ENCODE measurements at regions not wholly inside any gene's neighbourhood (a gene's known extent, or its start where the extent isn't known, plus 50 kb on each side); places are given as distances from the start of the nearest gene placed in this dataset.

GRCh38 chr4:130146773-130147172 is 1050.8 kb downstream of the C4orf33 start (continued):
- TF ChIP-seq, protein P1, sequence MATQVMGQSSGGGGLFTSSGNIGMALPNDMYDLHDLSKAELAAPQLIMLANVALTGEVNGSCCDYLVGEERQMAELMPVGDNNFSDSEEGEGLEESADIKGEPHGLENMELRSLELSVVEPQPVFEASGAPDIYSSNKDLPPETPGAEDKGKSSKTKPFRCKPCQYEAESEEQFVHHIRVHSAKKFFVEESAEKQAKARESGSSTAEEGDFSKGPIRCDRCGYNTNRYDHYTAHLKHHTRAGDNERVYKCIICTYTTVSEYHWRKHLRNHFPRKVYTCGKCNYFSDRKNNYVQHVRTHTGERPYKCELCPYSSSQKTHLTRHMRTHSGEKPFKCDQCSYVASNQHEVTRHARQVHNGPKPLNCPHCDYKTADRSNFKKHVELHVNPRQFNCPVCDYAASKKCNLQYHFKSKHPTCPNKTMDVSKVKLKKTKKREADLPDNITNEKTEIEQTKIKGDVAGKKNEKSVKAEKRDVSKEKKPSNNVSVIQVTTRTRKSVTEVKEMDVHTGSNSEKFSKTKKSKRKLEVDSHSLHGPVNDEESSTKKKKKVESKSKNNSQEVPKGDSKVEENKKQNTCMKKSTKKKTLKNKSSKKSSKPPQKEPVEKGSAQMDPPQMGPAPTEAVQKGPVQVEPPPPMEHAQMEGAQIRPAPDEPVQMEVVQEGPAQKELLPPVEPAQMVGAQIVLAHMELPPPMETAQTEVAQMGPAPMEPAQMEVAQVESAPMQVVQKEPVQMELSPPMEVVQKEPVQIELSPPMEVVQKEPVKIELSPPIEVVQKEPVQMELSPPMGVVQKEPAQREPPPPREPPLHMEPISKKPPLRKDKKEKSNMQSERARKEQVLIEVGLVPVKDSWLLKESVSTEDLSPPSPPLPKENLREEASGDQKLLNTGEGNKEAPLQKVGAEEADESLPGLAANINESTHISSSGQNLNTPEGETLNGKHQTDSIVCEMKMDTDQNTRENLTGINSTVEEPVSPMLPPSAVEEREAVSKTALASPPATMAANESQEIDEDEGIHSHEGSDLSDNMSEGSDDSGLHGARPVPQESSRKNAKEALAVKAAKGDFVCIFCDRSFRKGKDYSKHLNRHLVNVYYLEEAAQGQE (IDR thresholded peaks at IDR 0.05) = no peak
- no peak for TF ChIP-seq FOXA2 (IDR thresholded peaks at IDR 0.05)

GRCh38 chr4:130147641-130148040 is 1051.7 kb downstream of the C4orf33 start:
- Histone ChIP-seq H3K9me3 (ENCODE audit: control insufficient read depth in 4 of 4, low read length in 3 of 4) (no peaks in the 10 kb centered on the region), H3K4me3 (ENCODE audit: low read depth in 1 of 3, low read length in 3 of 3) (no peak overlapping the region), H3K27me3 (ENCODE audit: control insufficient read depth in 4 of 4, insufficient read depth in 4 of 4, low read length in 3 of 4) (no peaks in the 10 kb centered on the region), H3K9ac (ENCODE audit: low read depth in 1 of 2, low read length in 2 of 2) (no peak overlapping the region), H3K27ac (ENCODE audit: low read depth in 1 of 2, low read length in 2 of 2) (no peak overlapping the region), H3K36me3 (ENCODE audit: control insufficient read depth in 4 of 4, insufficient read depth in 3 of 4, low read depth in 1 of 4, low read length in 3 of 4) (no peaks in the 10 kb centered on the region), H3K4me1 (ENCODE audit: control insufficient read depth in 4 of 4, insufficient read depth in 4 of 4, low read length in 3 of 4) (no peaks in the 10 kb centered on the region)
- WGBS = 78% methylated on average over 2 of the region's 2 CpGs
- TF ChIP-seq JUND (IDR thresholded peaks at IDR 0.05) (no peak), NR2F2 (IDR thresholded peaks at IDR 0.05) (no peak), HNF4G (IDR thresholded peaks at IDR 0.05) (no peak), SP1 (IDR thresholded peaks at IDR 0.05) (no peak), TAF1 (conservative IDR thresholded peaks at IDR 0.05) (no peak), FOXA1 (IDR thresholded peaks at IDR 0.05) (no peak)
- no peak for DNase-seq (ENCODE audit: low spot score)

GRCh38 chr4:130154901-130155300 is 1058.9 kb downstream of the C4orf33 start:
- no peak for DNase-seq (ENCODE audit: low spot score)
- Histone ChIP-seq H3K27me3 (ENCODE audit: control insufficient read depth in 4 of 4, insufficient read depth in 4 of 4, low read length in 3 of 4) (no peaks in the 10 kb centered on the region), H3K36me3 (ENCODE audit: control insufficient read depth in 4 of 4, insufficient read depth in 3 of 4, low read depth in 1 of 4, low read length in 3 of 4) (no peaks in the 10 kb centered on the region), H3K9me3 (ENCODE audit: control insufficient read depth in 4 of 4, low read length in 3 of 4) (no peaks in the 10 kb centered on the region), H3K4me3 (ENCODE audit: low read depth in 1 of 3, low read length in 3 of 3) (no peak overlapping the region), H3K4me1 (ENCODE audit: control insufficient read depth in 4 of 4, insufficient read depth in 4 of 4, low read length in 3 of 4) (no peaks in the 10 kb centered on the region), H3K9ac (ENCODE audit: low read depth in 1 of 2, low read length in 2 of 2) (no peak overlapping the region), H3K27ac (ENCODE audit: low read depth in 1 of 2, low read length in 2 of 2) (no peak overlapping the region)
- 88% methylated on average over 2 of the region's 2 CpGs for WGBS
- no peak for TF ChIP-seq FOXA2 (IDR thresholded peaks at IDR 0.05)
- TF ChIP-seq, protein P2, sequence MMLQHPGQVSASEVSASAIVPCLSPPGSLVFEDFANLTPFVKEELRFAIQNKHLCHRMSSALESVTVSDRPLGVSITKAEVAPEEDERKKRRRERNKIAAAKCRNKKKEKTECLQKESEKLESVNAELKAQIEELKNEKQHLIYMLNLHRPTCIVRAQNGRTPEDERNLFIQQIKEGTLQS (IDR thresholded peaks at IDR 0.05) = no peak
- no peak for TF ChIP-seq FOXA1 (IDR thresholded peaks at IDR 0.05)
- TF ChIP-seq, protein P3, sequence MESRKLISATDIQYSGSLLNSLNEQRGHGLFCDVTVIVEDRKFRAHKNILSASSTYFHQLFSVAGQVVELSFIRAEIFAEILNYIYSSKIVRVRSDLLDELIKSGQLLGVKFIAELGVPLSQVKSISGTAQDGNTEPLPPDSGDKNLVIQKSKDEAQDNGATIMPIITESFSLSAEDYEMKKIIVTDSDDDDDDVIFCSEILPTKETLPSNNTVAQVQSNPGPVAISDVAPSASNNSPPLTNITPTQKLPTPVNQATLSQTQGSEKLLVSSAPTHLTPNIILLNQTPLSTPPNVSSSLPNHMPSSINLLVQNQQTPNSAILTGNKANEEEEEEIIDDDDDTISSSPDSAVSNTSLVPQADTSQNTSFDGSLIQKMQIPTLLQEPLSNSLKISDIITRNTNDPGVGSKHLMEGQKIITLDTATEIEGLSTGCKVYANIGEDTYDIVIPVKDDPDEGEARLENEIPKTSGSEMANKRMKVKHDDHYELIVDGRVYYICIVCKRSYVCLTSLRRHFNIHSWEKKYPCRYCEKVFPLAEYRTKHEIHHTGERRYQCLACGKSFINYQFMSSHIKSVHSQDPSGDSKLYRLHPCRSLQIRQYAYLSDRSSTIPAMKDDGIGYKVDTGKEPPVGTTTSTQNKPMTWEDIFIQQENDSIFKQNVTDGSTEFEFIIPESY (IDR thresholded peaks at IDR 0.05) = no peak
- TF ChIP-seq RAD21 (IDR thresholded peaks at IDR 0.05) = no peak
- no peak for TF ChIP-seq JUND (IDR thresholded peaks at IDR 0.05)

GRCh38 chr4:130163701-130164100 is 1067.7 kb downstream of the C4orf33 start:
- TF ChIP-seq YY1 (IDR thresholded peaks at IDR 0.05) (no peak), MAX (IDR thresholded peaks at IDR 0.05) (no peak), RAD21 (IDR thresholded peaks at IDR 0.05) (no peak), FOXA2 (IDR thresholded peaks at IDR 0.05) (no peak), HNF4G (IDR thresholded peaks at IDR 0.05) (no peak), NR2F2 (IDR thresholded peaks at IDR 0.05) (no peak), FOXA1 (IDR thresholded peaks at IDR 0.05) (no peak)
- TF ChIP-seq, protein P2 (IDR thresholded peaks at IDR 0.05) = no peak
- H3K36me3 ChIP-seq (ENCODE audit: control insufficient read depth in 4 of 4, insufficient read depth in 3 of 4, low read depth in 1 of 4, low read length in 3 of 4) = no peaks in the 10 kb centered on the region
- H3K4me1 ChIP-seq (ENCODE audit: control insufficient read depth in 4 of 4, insufficient read depth in 4 of 4, low read length in 3 of 4) = no peaks in the 10 kb centered on the region
- H3K9ac ChIP-seq (ENCODE audit: low read depth in 1 of 2, low read length in 2 of 2) = no peak overlapping the region
- WGBS = 86% methylated on average over 1 of the region's 1 CpG
- H3K27me3 ChIP-seq (ENCODE audit: control insufficient read depth in 4 of 4, insufficient read depth in 4 of 4, low read length in 3 of 4) = no peaks in the 10 kb centered on the region
- no peak for DNase-seq (ENCODE audit: low spot score)
- H3K4me3 ChIP-seq (ENCODE audit: low read depth in 1 of 3, low read length in 3 of 3) = no peak overlapping the region
- H3K9me3 ChIP-seq (ENCODE audit: control insufficient read depth in 4 of 4, low read length in 3 of 4) = no peaks in the 10 kb centered on the region
- no peak overlapping the region for H3K27ac ChIP-seq (ENCODE audit: low read depth in 1 of 2, low read length in 2 of 2)
